ENCODE measurements at regions not wholly inside any gene's neighbourhood (a gene's known extent, or its start where the extent isn't known, plus 50 kb on each side); places are given as distances from the start of the nearest gene placed in this dataset.

- DNase-seq: no peak
Observed at GRCh38 chr18:72940986-72941385, 73.2 kb upstream of the NETO1 start.

GRCh38 chr18:72940509-72940908, 72.7 kb upstream of the NETO1 start:
- no peak for DNase-seq

- peak; percentile 37 for DNase-seq
Observed at GRCh38 chr18:72935744-72936143, 68.0 kb upstream of the NETO1 start.

GRCh38 chr18:72922895-72923294, 55.1 kb upstream of the NETO1 start:
- no peak for DNase-seq

Measured in DMS53 (cell line).